Middle frontal gyrus (tissue), 1 donor: ENCODE measurements at regions not wholly inside any gene's neighbourhood (a gene's known extent, or its start where the extent isn't known, plus 50 kb on each side); places are given as distances from the start of the nearest gene placed in this dataset.

Source experiments
- DNase-seq: peaks from one replicate; pipeline ENCODE4 v3.0.0-alpha.2; 2015; ENCODE audit warnings: low spot score; ENCODE audit errors: extremely low spot score

DNA sequence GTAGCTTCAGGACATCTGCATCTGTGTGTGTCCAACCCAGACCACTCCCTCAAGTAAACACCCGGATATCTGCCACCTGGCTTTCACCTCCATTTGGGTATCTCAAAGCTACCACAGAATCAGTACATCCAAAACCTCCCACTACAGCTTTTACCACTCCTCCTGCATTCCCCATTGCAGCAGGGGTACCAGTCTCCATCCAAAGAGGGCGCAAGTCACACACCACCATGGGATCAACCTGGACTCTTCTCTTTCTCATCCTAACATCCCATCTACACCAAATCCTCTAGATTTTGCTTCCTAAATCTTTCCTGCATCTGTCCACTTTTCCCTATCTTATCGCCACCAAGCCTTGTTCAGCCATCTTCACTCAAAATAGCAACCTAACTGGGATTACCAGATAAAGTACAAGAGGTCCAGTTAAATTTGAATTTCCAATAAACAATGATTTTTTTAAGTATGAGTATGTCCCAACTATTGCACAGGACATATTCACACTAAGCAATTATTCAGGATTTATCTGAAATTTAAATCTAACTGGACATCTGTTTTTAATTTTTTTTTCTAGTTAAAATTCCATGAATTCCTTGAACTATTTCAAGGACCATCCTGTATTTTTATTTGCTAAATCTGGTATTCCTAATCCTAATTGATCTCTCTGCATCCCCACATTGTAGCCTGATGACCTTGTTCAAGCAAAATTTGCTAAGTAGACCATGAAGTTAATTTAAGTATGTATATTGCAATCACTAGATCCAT, 164.3 kb upstream of the MLN start:
- no peak for DNase-seq

DNA sequence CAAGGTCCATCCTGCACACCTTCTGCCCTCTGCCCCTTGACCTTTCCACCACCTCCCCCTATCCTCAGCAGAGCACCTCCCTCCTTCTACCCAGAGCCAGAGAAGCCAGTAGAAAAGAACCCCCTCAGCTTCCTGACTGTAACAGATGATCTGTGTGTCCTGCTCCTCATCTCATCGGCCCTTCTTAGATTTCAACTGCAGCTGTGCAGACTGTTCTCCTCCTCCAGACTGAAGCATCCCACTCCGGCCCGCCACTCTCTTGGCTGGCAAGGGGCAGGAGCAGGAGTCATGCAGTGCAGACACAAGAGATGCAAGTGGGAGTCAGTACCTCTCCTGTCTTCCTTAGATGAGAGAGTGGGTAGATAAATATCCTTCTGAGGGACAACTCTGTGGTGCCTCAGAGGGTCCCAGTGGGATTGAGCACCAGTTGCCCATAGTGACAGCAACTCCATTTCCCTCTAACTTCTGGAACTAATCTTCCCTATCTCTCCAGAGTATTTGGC, 163.5 kb upstream of the MLN start:
- DNase-seq = no peak

DNA sequence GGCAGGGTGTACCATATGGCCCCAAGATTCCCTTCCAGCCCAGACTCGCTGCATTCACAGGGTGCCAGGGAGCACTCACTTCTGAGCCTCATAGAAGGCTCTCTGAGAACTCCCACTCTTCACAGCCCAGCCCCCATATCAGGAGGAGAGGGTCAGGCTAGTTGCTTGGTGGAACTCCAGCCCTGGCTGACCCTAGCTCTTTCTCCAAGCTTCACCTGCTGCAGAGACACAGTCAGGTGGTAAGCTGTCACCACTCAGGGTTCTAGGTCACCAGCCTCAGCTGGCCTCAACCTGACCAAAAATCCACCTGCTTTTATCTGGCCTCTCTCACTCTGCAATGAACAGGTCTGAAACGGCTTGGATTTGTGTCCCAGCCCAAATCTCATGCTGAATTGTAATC, 162.7 kb upstream of the MLN start:
- DNase-seq = no peak

DNA sequence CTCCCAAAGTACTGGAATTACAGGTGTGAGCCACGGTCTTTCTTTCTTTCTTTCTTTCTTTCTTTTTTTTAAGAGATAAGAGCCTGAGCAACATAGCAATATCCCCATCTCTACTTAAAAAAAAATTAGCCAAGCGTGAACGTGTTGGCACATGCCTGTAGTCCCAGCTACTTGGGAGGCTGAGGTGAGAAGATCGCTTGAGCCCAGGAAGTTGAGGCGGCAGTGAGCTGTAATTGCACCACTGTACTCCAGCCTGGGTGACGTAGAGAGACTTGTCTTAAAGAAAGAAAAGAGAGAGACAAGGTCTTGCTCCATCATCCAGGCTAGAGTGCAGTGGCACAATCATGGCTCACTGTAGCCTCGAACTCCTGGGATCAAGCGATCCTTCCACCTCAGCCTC, 162.0 kb upstream of the MLN start:
- DNase-seq = no peak

DNA sequence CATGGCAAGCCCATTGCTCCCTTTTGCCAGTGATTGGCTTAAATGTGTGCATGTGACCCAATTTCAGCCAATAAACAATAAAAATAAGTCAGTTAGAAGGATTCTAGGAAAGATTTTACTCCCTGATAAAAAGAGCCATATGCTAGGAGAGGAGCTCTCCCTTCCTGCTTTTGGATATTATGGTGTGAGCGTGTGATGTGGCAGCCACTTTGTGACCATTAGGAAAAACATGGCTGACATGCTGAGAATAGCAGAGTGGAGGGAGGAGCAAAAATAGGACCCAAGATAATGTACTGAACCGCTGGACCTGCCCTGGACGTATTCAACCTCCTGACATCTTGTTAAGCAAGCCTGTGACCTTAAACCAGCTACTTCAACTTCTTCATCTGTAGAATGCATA, 160.6 kb upstream of the MLN start:
- DNase-seq = no peak

DNA sequence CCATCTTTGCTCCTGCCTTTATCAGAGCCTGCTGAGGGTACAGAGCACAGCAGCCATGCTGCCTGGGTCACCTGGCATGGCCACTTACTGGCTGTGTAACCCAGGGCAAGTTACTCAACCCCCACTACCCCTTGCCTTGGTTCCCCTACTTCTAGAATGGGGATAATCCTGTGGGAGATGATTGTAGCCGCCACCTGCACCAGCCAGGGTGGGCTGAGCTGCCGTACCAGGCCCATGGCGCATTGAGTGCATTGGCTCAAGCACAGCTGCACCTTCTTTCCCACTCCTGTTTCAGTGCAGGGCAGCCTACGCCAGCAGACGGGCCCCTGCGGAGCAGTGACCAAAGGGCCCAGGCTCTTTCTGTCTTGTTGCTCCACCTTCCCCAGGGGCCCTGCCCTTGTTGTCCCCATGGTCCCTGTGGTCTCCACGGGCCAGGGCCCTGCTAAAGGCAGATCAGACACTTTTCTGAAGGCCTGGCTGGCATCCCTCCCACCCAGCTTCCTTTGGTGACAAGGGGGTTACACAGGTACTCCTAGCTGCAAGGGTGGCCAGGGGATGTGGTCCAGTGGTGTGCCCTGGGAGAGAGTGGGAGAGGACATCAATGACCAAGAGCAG, 159.4 kb upstream of the MLN start:
- no peak for DNase-seq

DNA sequence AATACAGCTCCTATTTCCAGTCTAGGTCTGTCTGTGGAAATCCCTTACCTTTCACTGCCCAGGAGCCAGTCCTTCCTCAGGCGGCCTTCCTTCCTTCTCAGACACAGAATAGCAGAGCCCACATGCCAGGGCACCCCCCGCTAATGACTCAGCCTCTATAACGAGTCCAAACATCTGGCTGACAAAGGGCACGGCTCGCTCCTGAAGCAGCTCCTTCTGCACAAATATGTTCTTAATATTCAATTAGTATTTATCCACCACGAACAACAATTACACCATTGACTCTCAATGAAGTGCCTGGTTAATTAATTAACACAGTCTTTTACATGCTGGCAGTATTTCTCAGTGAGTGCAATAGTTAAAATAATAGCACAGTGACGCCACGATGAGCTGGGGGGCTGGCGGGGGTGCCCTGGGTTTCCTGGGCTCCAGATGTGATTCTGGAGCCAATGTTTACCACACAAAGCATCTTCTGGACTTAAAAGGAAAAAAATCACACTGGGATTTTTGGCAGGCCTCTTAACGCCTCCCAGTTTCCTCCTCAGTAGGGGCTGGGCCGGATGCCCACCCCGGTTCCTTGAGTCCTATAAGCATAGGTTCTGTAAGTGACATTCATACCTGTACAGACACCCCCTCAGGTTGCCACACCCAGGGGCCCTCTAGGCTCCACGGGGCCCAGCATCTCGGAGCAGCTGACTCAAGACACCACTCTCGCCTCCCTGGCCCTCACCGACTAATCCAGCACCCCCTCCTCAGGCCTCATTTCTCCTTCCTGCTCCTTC, 158.6 kb upstream of the MLN start:
- DNase-seq = no peak

DNA sequence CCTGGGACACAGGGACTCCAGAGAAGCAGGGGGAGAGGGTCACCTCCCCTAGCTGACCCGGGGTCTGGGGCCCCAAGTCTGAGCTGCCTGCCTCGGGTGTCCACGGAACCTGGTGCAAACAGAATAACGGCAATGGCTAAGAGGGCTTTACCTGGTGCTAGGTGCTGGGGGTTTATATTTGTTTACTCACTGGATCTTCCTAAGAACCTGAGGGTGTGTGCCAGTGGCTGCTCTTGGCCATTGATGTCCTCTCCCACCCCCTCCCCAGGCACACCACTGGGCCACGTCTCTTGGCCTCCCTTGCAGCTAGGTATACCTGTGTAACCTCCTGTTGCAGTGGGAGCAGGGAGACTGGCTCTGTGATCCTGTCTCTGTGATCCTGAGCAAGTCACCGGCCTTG, 157.9 kb upstream of the MLN start:
- DNase-seq = no peak

DNA sequence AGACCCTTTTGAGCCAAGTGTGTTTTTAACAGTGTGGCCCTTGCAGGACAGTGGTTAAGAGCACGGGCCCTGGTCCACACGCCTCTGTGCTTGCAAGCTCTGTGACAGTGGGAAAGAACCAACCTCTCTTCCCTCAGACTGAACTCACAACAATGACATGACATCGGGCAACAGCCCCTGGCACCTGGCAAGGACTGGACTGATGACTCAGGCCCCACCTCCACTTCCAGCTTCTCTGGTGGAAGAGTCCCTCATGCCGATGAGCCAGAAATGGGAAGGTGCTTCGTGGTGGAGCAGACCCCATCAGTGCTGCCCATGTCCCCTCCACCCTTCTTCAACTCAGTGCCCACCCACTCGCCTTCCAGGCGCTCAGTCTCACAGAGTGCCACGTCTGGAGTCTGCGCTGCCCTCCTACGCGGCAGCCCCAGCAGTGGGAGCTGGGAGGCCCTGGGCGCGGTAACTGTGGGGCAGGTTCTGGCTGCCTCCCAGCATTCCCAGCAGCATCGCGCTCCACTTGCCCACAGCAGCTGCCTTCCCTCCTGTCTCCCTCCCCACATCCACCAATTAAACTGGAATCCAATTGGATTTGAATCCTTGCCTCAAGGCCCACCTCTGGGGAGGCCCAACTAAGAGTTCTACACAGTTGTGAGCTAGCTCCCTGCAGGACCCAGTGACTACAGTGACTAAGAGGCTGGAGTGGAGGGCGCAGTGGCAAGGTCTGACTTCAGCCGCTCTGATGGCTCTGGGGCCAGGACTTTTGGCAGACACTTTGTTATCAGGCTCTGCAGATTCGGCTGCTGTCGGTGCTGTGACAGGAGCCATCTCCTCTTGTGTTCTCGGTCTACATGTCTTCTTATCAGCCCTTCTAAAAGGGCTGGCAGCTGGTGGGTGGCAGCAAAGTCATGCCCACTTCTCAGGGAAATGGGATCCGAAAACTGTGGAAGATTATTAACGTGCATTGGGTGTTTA, 156.8 kb upstream of the MLN start:
- DNase-seq = peak; percentile 8

DNA sequence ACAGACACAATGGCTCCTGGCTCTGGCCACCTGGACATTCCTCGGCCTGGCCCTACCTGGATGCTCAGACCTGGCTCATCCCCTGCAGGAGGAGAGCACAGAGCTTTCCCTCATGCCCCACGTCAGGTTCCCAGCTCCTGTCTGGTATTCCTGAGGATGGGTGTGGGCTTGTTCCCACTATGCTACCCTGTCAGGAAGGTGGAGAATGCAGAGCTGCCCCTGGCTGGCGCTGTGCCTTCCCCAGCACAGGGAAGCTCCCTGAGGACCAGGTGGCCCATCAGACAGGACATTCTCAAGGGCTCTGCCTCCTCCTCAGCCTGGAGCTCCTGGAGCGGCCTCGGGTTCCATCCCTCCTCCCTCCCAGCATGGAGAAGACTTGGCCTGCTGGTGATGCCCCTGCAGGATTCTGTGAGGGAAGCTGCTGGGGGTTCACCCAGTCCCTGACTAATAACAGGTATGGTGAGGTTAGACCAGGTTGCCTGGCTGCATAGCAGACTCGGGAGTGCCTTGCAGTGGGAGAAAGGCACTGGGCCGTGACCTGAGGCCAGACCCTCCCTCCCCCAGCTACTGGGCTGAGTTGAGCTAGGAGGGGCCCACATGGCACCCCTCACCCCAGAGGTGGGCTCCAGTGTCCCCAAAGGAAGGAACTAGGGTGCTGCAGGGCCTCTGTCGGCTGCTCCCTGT, 156.0 kb upstream of the MLN start:
- DNase-seq = no peak

DNA sequence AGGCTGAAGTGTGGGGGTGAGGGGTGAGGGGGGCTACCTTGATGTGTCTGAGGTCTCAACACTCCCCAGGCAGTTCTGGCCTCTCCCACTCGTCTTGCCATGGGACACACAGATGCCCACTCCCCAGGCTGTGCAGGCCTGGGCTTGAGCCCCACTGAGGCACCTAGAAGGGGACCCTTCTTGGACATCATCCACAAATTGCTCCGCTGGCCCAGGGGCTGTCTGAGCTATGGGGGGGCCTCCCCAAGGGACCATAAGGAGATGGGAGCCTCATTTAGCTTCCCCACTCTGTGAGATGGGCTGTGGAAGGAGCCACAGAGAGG, 155.5 kb upstream of the MLN start:
- DNase-seq = no peak

DNA sequence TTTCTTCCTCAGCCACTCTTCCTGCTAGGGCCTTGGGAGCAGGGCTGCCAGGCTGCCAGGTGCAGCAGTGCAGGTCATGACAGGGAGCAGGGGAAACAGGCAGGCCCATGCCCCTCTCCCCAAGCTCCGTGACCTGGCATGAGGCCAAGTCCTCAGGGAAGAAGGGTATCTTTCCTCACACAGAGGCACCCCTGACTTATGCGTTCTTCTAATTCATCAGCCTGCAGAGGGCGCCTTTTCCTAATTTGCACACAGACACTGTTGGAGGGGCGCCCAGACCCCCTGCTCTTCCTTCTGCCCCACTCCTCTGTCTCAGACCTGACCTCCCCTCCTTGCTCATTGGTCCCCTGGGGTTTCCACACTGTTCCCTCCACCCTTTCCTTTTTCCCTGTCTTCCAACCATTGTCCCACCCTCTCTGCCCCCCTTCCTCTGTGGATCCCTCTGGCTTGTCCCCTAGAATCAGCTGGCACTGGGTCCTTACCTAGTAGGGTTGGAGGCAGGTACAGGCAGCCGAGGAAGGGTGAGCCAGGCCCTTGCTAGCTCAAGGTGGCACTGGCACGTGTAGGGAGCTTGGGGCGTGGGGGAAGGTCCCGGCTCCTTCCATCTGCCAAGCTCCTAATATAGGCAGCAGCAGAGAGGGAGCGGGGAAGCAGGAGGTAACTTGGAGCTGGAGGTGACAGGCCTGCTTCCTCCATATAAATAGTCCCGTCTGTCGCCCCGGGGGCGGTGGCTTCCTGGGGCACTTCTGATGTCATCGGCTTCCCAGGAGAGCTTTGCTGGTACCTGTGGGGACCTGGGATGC, 154.9 kb upstream of the MLN start:
- no peak for DNase-seq

DNA sequence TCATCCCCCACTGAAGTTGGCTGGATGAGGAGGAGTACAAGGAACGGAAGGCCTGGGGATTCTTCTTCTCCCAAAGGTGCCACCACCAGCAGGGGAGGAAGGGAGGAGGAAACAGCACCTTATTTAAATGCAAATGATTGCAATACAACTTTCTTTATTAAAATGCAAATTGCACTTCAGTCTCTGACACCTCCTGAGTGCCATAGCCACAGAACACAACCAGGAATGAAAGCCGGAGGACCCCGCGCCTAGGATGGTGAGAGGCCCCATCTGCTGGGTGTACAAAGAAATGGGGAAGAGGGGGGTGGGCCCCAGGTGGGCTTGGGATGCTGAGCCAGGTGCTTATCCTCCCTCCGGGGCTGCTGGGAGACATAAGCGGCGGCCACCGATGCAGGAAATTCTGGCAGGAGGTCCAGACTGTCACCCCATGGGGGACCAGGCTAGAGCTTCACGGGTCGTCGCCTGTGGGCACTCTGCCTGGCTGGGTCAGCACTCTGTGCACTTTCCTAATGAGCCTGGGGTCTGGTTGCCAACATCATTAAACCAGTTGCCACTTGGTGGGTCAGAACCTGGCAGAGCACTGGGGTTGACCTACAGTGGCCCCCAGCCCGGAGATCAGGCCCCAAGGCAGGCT, 154.2 kb upstream of the MLN start:
- no peak for DNase-seq

DNA sequence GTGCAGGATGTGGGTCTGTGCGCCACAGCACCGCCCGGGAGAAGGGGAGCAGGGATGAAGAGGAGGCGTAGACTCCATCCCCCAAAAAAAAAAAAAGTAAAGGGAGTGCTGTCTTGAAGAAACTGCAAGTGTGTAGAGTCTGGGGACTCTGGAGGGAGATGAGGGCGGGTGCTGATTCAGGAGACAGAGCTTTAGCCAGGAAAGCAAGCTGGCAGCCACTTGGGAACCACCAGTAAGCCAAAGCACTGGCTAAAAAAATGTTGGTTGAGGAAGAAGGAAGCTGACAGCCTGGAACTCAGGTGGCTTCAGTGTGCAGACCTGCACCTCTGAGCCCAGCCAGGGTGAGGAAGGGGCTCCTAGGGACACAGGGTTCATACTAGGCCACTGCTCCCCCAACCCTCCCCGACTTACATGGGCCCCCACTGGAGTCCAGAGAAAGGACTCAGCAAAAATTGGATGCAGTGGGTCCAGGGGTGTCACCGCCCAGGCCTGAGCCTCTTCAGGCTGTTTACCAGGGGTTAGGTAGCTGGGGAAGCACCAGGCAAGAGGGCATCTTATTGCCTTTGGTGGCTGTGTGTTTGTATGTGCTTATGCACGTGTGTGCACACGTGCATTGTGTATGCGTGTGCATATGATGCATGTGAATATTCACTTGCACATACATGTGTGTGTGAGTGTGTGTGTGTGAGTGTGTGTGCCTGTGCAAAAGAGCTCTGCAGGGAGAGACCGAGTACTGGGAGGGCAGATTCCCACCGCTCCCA, 153.5 kb upstream of the MLN start:
- DNase-seq = no peak

DNA sequence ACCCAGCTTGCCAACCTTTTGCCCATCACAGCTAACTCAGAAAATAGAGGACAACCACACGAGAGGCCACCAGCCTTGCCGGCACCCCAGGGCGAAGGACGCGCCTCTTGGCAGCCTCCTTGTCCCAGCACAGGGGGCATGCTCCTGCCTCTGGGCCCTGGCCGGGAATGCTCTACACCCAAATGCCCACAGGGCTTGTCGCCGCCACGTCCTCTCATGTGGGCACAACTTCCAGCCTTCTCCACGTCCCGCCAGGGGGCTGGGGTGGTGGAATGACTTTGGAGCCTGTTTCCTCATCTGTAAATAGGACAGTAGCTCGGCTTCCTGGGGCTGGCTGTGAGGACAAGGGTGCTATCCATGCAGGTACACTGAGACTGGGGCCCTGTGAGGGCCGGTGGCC, 152.4 kb upstream of the MLN start:
- no peak for DNase-seq

DNA sequence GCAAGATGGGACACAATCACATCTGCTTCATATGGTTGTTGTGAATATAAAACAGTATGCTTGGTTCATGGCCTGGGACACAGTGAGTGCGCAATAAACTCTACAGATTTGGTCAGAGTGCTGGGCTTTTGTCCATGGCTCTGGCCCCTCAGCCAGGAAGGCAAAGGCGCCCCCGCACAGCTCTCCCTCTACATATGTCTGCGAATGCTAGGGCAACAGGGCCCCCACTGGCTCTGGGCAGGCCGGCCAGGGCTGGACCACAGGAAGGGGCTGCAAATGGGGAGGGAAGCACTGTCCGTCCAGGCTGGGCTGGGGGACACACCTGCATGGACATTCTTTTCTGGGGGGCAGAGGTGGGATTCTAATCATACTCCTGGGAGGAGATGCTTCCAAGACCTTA, 151.8 kb upstream of the MLN start:
- no peak for DNase-seq

DNA sequence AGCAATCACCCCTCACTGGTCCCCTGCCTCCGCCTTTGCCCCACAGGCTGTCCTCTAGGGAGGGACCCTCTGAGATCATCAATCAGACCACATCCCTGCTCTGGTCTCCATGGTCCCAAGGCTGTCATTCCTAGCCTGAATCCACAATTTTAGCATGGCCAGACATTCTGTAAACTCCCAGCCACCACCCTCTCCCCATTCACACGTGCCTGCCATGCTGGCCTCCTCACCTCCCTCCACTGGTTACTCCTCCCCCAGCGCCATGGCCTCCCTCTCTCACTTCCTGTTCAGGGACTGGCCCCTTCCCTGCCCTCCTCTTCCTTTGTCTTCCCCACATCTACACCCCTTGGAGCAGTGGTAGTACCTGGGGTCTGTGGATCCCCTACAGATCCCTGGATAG, 150.7 kb upstream of the MLN start:
- DNase-seq = no peak

DNA sequence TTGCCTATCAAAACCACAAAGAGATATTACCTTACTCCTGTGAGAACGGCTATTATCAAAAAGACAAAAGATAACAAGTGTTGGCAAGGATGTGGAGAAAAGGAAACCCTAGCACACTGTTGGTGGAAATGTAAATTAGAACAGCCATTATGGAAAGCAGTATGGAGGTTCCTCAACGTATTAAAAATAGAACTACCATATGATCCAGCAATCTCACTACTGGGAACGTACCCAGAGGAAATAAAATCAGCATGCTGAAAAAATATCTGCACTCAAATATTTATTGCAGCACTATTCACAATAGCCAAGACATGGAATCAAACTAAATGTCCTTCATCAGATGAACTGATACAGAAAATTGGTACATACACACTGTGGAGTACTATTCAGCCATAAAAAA, 149.4 kb upstream of the MLN start:
- peak; percentile 4 for DNase-seq

DNA sequence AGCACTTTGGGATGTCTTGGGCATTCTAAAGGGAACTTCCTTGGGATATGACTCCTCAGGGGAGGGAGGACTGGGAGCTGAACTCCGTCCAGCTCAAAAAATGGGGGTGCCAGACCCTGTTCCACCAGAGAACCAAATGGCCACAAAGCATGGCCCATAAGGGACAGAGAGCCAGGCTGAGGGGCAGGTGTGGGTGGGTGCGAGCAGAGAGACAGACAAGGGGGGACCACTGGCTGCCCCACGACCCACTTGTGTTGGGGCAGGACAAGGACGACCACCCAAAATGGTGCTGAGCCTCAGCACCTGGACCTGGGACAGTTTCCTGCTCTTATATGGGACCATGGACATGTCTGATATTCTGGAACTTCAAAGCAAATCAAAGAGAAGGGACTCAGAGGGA, 148.2 kb upstream of the MLN start:
- DNase-seq = no peak
